GM18508 (cell line): ENCODE measurements at regions not wholly inside any gene's neighbourhood (a gene's known extent, or its start where the extent isn't known, plus 50 kb on each side); places are given as distances from the start of the nearest gene placed in this dataset.
A peak's percentile ranks its signal among the peaks of the same experiment; 100 is the strongest.

ENCODE experiments used
- ATAC-seq: cut with Tn5 transposase; IDR thresholded peaks from one replicate; pipeline ENCODE4 v1.9.1; 2021; ENCODE audit warnings: moderate number of reproducible peaks; ENCODE audit not compliant: insufficient read depth, unreplicated experiment

GRCh38 chr18:45363196-45363595 lies 252.1 kb upstream of the SLC14A2 start:
- ATAC-seq: no peak

GRCh38 chr18:45365835-45366234 lies 249.4 kb upstream of the SLC14A2 start:
- ATAC-seq: no peak

- ATAC-seq: no peak
These were observed 244.8 kb upstream of the SLC14A2 start for GRCh38 chr18:45370255-45371010.

GRCh38 chr18:45373286-45373880 lies 241.9 kb upstream of the SLC14A2 start:
- no peak for ATAC-seq

- ATAC-seq: no peak
These were observed 241.0 kb upstream of the SLC14A2 start for GRCh38 chr18:45374236-45374635.

GRCh38 chr18:45374878-45375630 lies 240.2 kb upstream of the SLC14A2 start:
- ATAC-seq: no peak

GRCh38 chr18:45376193-45376592 lies 239.1 kb upstream of the SLC14A2 start:
- ATAC-seq: no peak

- ATAC-seq: no peak
These were observed 237.0 kb upstream of the SLC14A2 start for GRCh38 chr18:45378308-45378707.

GRCh38 chr18:45378933-45379332 lies 236.3 kb upstream of the SLC14A2 start:
- no peak for ATAC-seq

GRCh38 chr18:45379903-45380302 lies 235.4 kb upstream of the SLC14A2 start:
- ATAC-seq: peak; percentile 74

GRCh38 chr18:45381282-45381681 lies 234.0 kb upstream of the SLC14A2 start:
- no peak for ATAC-seq

GRCh38 chr18:45383228-45383627 lies 232.0 kb upstream of the SLC14A2 start:
- ATAC-seq: no peak

GRCh38 chr18:45384137-45384961 lies 230.9 kb upstream of the SLC14A2 start:
- ATAC-seq: no peak

- ATAC-seq: no peak
These were observed 230.3 kb upstream of the SLC14A2 start for GRCh38 chr18:45384962-45385315.

GRCh38 chr18:45386041-45386655 lies 229.1 kb upstream of the SLC14A2 start:
- ATAC-seq: no peak

- ATAC-seq: no peak
These were observed 228.0 kb upstream of the SLC14A2 start for GRCh38 chr18:45387229-45387628.

- no peak for ATAC-seq
These were observed 216.8 kb upstream of the SLC14A2 start for GRCh38 chr18:45398448-45398847.

- no peak for ATAC-seq
These were observed 216.1 kb upstream of the SLC14A2 start for GRCh38 chr18:45399146-45399545.

GRCh38 chr18:45399643-45400042 lies 215.6 kb upstream of the SLC14A2 start:
- ATAC-seq: no peak

- ATAC-seq: no peak
These were observed 212.7 kb upstream of the SLC14A2 start for GRCh38 chr18:45402485-45403056.
